Gastroesophageal sphincter (tissue), 3 donors: ENCODE measurements at regions not wholly inside any gene's neighbourhood (a gene's known extent, or its start where the extent isn't known, plus 50 kb on each side); places are given as distances from the start of the nearest gene placed in this dataset.

ENCODE experiments used
- CTCF ChIP-seq, 4 experiments: fragments of 200-600 bp in 2 of 4; fragments of 450-650 bp in 2 of 4; sonication (generic) in 1 of 4; IDR thresholded peaks; one replicate each; pipeline ENCODE4 v1.5.1; 2017 to 2019; ENCODE audit warnings: antibody characterized with exemption in 4 of 4, mild to moderate bottlenecking in 2 of 4, moderate library complexity in 2 of 4
- POLR2AphosphoS5 ChIP-seq: sonication (generic); formaldehyde crosslinking; IDR thresholded peaks from one replicate; pipeline ENCODE4 v1.6.1; 2017; ENCODE audit warnings: antibody characterized with exemption

- TF ChIP-seq CTCF (IDR thresholded peaks at IDR 0.05): no peak
- TF ChIP-seq POLR2AphosphoS5: no peak
Measured at GRCh38 chr5:157944077-157944633, 85.2 kb upstream of the CLINT1 start.
